GM12872 (cell line): ENCODE measurements at regions not wholly inside any gene's neighbourhood (a gene's known extent, or its start where the extent isn't known, plus 50 kb on each side); places are given as distances from the start of the nearest gene placed in this dataset.

Experiments
- TF ChIP-seq, protein P1 (sequence below): IDR thresholded peaks from 3 replicates; pipeline ENCODE4 v1.5.1; 2011; ENCODE audit warnings: low read depth, mild to moderate bottlenecking, low read length, moderate library complexity; ENCODE audit not compliant: insufficient read depth

DNA sequence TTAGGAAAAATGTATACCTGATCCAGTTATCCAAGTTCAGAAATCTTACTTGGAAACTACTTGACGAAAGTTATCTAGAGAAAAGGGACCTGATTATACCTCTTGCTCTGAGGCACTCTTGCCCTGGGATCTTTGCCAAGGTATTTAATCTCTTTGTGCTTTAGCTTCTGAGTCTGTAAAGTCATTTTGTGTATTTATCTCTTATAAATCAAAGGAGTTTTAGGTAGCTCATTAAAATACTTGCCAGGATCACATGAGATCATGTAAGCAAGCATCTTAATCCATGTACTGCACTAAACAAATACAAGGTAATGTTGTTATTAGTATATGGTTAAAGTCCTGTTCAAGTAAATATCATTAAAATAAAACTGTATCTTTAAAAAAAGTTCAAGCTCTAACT, 147.5 kb downstream of the IPO8 start:
- TF ChIP-seq, protein P1, sequence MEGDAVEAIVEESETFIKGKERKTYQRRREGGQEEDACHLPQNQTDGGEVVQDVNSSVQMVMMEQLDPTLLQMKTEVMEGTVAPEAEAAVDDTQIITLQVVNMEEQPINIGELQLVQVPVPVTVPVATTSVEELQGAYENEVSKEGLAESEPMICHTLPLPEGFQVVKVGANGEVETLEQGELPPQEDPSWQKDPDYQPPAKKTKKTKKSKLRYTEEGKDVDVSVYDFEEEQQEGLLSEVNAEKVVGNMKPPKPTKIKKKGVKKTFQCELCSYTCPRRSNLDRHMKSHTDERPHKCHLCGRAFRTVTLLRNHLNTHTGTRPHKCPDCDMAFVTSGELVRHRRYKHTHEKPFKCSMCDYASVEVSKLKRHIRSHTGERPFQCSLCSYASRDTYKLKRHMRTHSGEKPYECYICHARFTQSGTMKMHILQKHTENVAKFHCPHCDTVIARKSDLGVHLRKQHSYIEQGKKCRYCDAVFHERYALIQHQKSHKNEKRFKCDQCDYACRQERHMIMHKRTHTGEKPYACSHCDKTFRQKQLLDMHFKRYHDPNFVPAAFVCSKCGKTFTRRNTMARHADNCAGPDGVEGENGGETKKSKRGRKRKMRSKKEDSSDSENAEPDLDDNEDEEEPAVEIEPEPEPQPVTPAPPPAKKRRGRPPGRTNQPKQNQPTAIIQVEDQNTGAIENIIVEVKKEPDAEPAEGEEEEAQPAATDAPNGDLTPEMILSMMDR, result no peak

DNA sequence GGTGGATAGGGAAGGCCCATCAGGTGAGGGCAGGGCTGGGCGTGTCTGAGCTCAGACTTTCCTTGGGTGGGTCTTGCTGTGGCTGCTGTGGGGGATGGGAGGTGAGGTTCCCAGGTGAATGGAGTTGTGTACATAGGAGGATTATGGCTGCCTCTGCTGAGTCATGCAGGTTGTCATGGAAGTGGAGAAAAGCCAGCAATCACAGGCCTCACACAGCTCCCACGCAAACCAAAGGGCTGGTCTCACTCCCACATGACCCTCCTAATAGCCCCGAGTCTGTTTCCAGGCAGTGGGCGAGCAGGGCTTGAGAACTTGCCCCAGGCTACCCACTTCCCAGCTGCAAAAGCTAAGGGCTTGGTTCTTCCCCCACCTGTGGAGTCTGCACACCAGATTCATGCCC, 149.5 kb downstream of the IPO8 start:
- TF ChIP-seq, protein P1, result no peak

DNA sequence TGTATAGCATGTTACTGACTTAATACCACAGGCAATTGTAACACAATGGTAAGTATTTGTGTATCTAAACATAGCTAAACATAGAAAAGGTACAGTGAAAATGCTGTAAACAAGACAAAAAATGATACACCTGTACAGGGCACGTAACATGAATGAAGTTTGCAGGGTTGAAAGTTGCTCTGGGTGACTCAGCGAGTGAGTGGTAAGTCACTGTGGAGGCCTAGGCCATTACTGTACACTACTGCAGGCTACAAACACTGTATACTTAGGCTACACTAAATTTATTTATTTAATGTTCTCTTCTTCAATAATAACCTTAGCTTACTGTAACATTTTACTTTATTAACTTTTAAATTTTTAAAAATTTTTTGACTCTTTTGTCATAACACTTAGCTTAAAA, 158.4 kb downstream of the IPO8 start:
- TF ChIP-seq, protein P1, result no peak

DNA sequence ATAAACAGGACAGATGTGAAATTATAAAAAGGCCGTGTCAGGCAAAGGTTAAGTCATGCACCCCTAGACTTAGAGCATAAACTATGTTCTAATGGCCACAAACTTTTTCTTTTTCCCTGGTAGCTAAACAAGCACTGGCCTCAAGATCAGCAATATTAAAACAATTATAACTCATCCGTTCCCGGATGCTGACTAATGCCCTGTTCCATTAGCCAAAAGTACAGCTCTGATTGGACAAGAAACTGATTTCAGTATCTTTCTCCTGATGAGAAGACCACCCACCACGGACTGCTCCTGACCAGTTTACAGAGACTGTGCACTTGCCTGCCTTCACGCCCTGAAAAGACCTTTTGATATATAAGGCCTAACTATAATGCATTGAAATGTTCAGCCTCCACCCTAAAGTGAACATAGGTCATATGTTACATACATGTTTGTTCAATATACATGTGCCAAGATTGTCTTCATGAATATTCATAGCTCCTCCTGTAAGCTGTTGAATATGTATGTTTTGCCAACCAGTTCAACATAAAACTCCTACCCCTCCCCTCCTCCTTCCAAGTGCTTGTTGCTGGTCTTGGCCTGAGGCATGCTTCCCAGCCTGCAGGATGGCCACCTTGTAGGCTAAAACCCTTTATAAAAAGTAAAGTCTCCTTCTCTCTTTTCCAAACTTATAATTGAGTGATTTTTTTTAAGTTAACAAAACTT, 162.0 kb downstream of the IPO8 start:
- TF ChIP-seq, protein P1, result no peak

DNA sequence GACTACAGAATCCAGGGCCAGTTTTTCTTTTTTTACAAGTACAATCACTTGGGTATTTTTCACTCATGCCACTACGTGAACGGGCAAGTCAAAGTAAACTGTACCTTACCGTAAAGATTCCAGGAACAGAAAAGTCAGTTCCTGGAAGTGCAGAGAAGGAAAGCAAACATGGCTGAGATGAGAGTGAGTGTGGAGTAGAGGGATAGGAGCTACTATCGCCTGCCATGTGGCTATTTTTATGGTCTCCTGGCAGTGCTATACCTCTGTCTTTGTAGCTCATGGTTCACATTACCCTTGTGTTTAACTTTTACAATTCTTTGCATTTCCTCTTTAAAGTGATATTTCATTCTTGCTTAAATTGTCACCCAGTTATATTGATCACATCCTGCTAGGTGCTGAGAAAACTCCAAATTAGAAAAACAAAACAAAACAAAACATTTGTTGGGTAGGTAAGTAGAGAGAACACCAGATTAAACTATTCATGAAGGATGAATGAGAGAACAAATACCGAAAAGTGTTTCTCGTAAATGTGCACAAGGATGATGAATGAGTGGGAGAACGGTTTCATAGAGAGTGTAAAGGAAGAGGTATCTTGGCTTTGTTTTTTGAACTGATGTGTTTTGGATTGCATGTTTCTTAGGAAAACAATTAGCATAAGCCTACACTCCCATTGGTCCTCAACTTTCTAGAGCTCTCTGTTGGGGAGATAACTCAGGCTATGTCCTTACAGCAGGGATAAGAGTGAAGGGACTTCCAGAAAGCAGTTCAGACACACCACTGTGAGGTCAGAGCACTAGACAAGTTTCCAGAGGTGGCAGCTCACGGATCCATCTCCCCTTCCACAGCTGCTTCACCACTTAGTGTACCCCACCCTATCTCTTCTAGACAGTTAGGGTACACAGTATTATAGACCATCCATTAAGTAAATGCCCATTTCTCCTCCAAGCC, 163.7 kb downstream of the IPO8 start:
- TF ChIP-seq, protein P1, result no peak

DNA sequence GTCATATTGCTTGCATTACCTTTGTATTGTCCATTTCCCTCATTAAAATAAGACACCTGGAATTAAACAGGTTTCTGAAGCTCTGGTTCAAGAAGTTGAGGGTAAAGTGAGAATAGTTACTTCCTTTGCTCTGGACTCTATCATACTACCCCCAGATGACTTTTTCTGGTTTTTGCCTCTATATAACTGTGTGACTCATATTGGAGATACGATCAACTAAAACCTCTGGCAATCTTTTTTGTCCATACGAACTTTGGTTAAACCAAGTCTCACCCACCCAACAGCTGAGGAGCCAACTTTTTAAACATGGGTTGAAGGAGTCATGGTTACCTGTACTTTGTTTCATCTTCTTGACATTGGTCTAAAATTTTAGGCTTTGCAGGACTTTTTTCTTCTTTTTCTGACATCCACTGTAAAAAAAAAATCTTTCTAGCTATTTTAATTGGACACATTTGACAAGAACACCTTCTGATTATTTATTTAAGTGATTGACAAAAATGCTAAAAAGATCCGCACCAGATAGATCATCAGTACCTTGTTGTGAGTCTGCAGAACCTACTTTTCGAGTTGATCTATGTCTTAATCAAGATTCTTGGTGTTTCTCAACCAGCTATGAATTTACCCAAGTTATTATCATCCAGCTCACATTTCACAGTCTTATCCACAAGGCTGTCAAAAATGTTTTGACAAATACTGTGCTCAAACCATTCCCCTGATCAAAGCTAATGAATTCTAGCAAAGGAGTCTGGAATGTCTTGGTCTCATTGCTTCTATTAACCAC, 166.0 kb downstream of the IPO8 start:
- TF ChIP-seq, protein P1, result no peak

DNA sequence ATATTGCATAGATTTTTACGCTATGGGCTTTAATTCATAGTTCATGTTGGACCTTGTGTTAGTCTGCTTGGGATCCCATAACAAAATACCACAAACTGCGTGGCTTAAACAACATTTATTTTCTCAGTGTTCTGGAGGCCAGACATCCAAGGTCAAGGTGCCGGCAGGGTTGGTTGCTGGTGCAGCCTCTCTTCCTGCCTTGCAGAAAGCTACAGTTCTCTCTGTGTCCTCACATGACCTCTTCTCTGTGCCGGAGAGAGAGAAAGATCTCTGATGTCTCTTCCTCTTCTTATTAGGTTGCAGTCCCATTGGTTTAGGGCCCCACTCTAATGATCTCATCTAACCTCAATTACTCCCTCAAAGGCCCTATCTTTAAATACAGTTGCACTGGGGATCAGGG, 170.5 kb downstream of the IPO8 start:
- TF ChIP-seq, protein P1, result no peak
